ENCODE measurements at regions not wholly inside any gene's neighbourhood (a gene's known extent, or its start where the extent isn't known, plus 50 kb on each side); places are given as distances from the start of the nearest gene placed in this dataset.
"Not testable (repeated sequence)": the region's sequence is repeated elsewhere in the genome, so short reads cannot be mapped to it uniquely, and the experiment has no call there.

- Histone ChIP-seq H3K9me3 (ENCODE audit: control insufficient read depth in 2 of 2, low read length in 2 of 2) (no peaks in the 10 kb centered on the region), H3K27me3 (ENCODE audit: control insufficient read depth in 2 of 2, insufficient read depth in 2 of 2, low read length in 2 of 2) (no peaks in the 10 kb centered on the region), H3K9ac (ENCODE audit: low read depth in 1 of 2, low read length in 2 of 2) (no peak overlapping the region), H3K4me1 (ENCODE audit: control insufficient read depth in 2 of 2, insufficient read depth in 2 of 2, low read length in 2 of 2) (no peaks in the 10 kb centered on the region), H3K27ac (ENCODE audit: low read depth in 2 of 2, low read length in 2 of 2) (no peak overlapping the region), H3K36me3 (ENCODE audit: control insufficient read depth in 2 of 2, insufficient read depth in 2 of 2, low read length in 2 of 2) (no peaks in the 10 kb centered on the region), H3K4me3 (ENCODE audit: low read length in 2 of 2) (no peak overlapping the region)
Measured at GRCh38 chr13:112261924-112262323, 114.2 kb upstream of the SPACA7 start.

GRCh38 chr13:112263152-112263551 is 113.0 kb upstream of the SPACA7 start:
- H3K9me3 ChIP-seq (ENCODE audit: control insufficient read depth in 2 of 2, low read length in 2 of 2) = no peaks in the 10 kb centered on the region
- no peak overlapping the region for H3K27ac ChIP-seq (ENCODE audit: low read depth in 2 of 2, low read length in 2 of 2)
- H3K9ac ChIP-seq (ENCODE audit: low read depth in 1 of 2, low read length in 2 of 2) = no peak overlapping the region
- no peaks in the 10 kb centered on the region for H3K36me3 ChIP-seq (ENCODE audit: control insufficient read depth in 2 of 2, insufficient read depth in 2 of 2, low read length in 2 of 2)
- no peak overlapping the region for H3K4me3 ChIP-seq (ENCODE audit: low read length in 2 of 2)
- H3K27me3 ChIP-seq (ENCODE audit: control insufficient read depth in 2 of 2, insufficient read depth in 2 of 2, low read length in 2 of 2) = no peaks in the 10 kb centered on the region
- no peaks in the 10 kb centered on the region for H3K4me1 ChIP-seq (ENCODE audit: control insufficient read depth in 2 of 2, insufficient read depth in 2 of 2, low read length in 2 of 2)

- no peaks in the 10 kb centered on the region for H3K4me1 ChIP-seq (ENCODE audit: control insufficient read depth in 2 of 2, insufficient read depth in 2 of 2, low read length in 2 of 2)
- H3K9me3 ChIP-seq (ENCODE audit: control insufficient read depth in 2 of 2, low read length in 2 of 2) = no peaks in the 10 kb centered on the region
- H3K36me3 ChIP-seq (ENCODE audit: control insufficient read depth in 2 of 2, insufficient read depth in 2 of 2, low read length in 2 of 2) = no peaks in the 10 kb centered on the region
- no peak overlapping the region for H3K9ac ChIP-seq (ENCODE audit: low read depth in 1 of 2, low read length in 2 of 2)
- no peak overlapping the region for H3K4me3 ChIP-seq (ENCODE audit: low read length in 2 of 2)
- no peaks in the 10 kb centered on the region for H3K27me3 ChIP-seq (ENCODE audit: control insufficient read depth in 2 of 2, insufficient read depth in 2 of 2, low read length in 2 of 2)
- no peak overlapping the region for H3K27ac ChIP-seq (ENCODE audit: low read depth in 2 of 2, low read length in 2 of 2)
Measured at GRCh38 chr13:112267660-112268059, 108.5 kb upstream of the SPACA7 start.

GRCh38 chr13:112270951-112271350 is 105.2 kb upstream of the SPACA7 start:
- Histone ChIP-seq H3K4me3 (ENCODE audit: low read length in 2 of 2) (no peak overlapping the region), H3K4me1 (ENCODE audit: control insufficient read depth in 2 of 2, insufficient read depth in 2 of 2, low read length in 2 of 2) (no peaks in the 10 kb centered on the region), H3K9ac (ENCODE audit: low read depth in 1 of 2, low read length in 2 of 2) (no peak overlapping the region), H3K9me3 (ENCODE audit: control insufficient read depth in 2 of 2, low read length in 2 of 2) (no peaks in the 10 kb centered on the region), H3K27me3 (ENCODE audit: control insufficient read depth in 2 of 2, insufficient read depth in 2 of 2, low read length in 2 of 2) (no peaks in the 10 kb centered on the region), H3K27ac (ENCODE audit: low read depth in 2 of 2, low read length in 2 of 2) (no peak overlapping the region), H3K36me3 (ENCODE audit: control insufficient read depth in 2 of 2, insufficient read depth in 2 of 2, low read length in 2 of 2) (no peaks in the 10 kb centered on the region)

GRCh38 chr13:112286733-112287132 is 89.4 kb upstream of the SPACA7 start:
- H3K4me3 ChIP-seq (ENCODE audit: low read length in 2 of 2); H3K36me3 ChIP-seq (ENCODE audit: control insufficient read depth in 2 of 2, insufficient read depth in 2 of 2, low read length in 2 of 2); H3K9me3 ChIP-seq (ENCODE audit: control insufficient read depth in 2 of 2, low read length in 2 of 2); H3K9ac ChIP-seq (ENCODE audit: low read depth in 1 of 2, low read length in 2 of 2); H3K27ac ChIP-seq (ENCODE audit: low read depth in 2 of 2, low read length in 2 of 2); H3K27me3 ChIP-seq (ENCODE audit: control insufficient read depth in 2 of 2, insufficient read depth in 2 of 2, low read length in 2 of 2); H3K4me1 ChIP-seq (ENCODE audit: control insufficient read depth in 2 of 2, insufficient read depth in 2 of 2, low read length in 2 of 2): not testable (repeated sequence)

- H3K9ac ChIP-seq (ENCODE audit: low read depth in 1 of 2, low read length in 2 of 2) = no peak overlapping the region
- no peak overlapping the region for H3K4me3 ChIP-seq (ENCODE audit: low read length in 2 of 2)
- no peak overlapping the region for H3K27ac ChIP-seq (ENCODE audit: low read depth in 2 of 2, low read length in 2 of 2)
- no peaks in the 10 kb centered on the region for H3K4me1 ChIP-seq (ENCODE audit: control insufficient read depth in 2 of 2, insufficient read depth in 2 of 2, low read length in 2 of 2)
- no peaks in the 10 kb centered on the region for H3K27me3 ChIP-seq (ENCODE audit: control insufficient read depth in 2 of 2, insufficient read depth in 2 of 2, low read length in 2 of 2)
- H3K9me3 ChIP-seq (ENCODE audit: control insufficient read depth in 2 of 2, low read length in 2 of 2) = no peaks in the 10 kb centered on the region
- H3K36me3 ChIP-seq (ENCODE audit: control insufficient read depth in 2 of 2, insufficient read depth in 2 of 2, low read length in 2 of 2) = no peaks in the 10 kb centered on the region
Measured at GRCh38 chr13:112320303-112320702, 55.9 kb upstream of the SPACA7 start.

- no peak overlapping the region for H3K27ac ChIP-seq (ENCODE audit: low read depth in 2 of 2, low read length in 2 of 2)
- H3K27me3 ChIP-seq (ENCODE audit: control insufficient read depth in 2 of 2, insufficient read depth in 2 of 2, low read length in 2 of 2) = no peaks in the 10 kb centered on the region
- no peak overlapping the region for H3K9ac ChIP-seq (ENCODE audit: low read depth in 1 of 2, low read length in 2 of 2)
- H3K4me3 ChIP-seq (ENCODE audit: low read length in 2 of 2) = no peak overlapping the region
- no peaks in the 10 kb centered on the region for H3K4me1 ChIP-seq (ENCODE audit: control insufficient read depth in 2 of 2, insufficient read depth in 2 of 2, low read length in 2 of 2)
- H3K9me3 ChIP-seq (ENCODE audit: control insufficient read depth in 2 of 2, low read length in 2 of 2) = no peaks in the 10 kb centered on the region
- H3K36me3 ChIP-seq (ENCODE audit: control insufficient read depth in 2 of 2, insufficient read depth in 2 of 2, low read length in 2 of 2) = no peaks in the 10 kb centered on the region
Measured at GRCh38 chr13:112322557-112322956, 53.6 kb upstream of the SPACA7 start.

GRCh38 chr13:112324116-112324515 is 52.0 kb upstream of the SPACA7 start:
- Histone ChIP-seq H3K9me3 (ENCODE audit: control insufficient read depth in 2 of 2, low read length in 2 of 2) (no peaks in the 10 kb centered on the region), H3K27me3 (ENCODE audit: control insufficient read depth in 2 of 2, insufficient read depth in 2 of 2, low read length in 2 of 2) (no peaks in the 10 kb centered on the region), H3K9ac (ENCODE audit: low read depth in 1 of 2, low read length in 2 of 2) (no peak overlapping the region), H3K36me3 (ENCODE audit: control insufficient read depth in 2 of 2, insufficient read depth in 2 of 2, low read length in 2 of 2) (no peaks in the 10 kb centered on the region), H3K27ac (ENCODE audit: low read depth in 2 of 2, low read length in 2 of 2) (no peak overlapping the region), H3K4me1 (ENCODE audit: control insufficient read depth in 2 of 2, insufficient read depth in 2 of 2, low read length in 2 of 2) (no peaks in the 10 kb centered on the region), H3K4me3 (ENCODE audit: low read length in 2 of 2) (no peak overlapping the region)

GRCh38 chr13:112325142-112325808 is 50.9 kb upstream of the SPACA7 start:
- Histone ChIP-seq H3K9ac (ENCODE audit: low read depth in 1 of 2, low read length in 2 of 2) (no peak overlapping the region), H3K36me3 (ENCODE audit: control insufficient read depth in 2 of 2, insufficient read depth in 2 of 2, low read length in 2 of 2) (no peaks in the 10 kb centered on the region), H3K4me3 (ENCODE audit: low read length in 2 of 2) (no peak overlapping the region), H3K27ac (ENCODE audit: low read depth in 2 of 2, low read length in 2 of 2) (no peak overlapping the region), H3K4me1 (ENCODE audit: control insufficient read depth in 2 of 2, insufficient read depth in 2 of 2, low read length in 2 of 2) (no peaks in the 10 kb centered on the region), H3K9me3 (ENCODE audit: control insufficient read depth in 2 of 2, low read length in 2 of 2) (no peaks in the 10 kb centered on the region), H3K27me3 (ENCODE audit: control insufficient read depth in 2 of 2, insufficient read depth in 2 of 2, low read length in 2 of 2) (no peaks in the 10 kb centered on the region)

GRCh38 chr13:112325920-112326645 is 50.1 kb upstream of the SPACA7 start:
- H3K9me3 ChIP-seq (ENCODE audit: control insufficient read depth in 2 of 2, low read length in 2 of 2) = no peaks in the 10 kb centered on the region
- no peaks in the 10 kb centered on the region for H3K4me1 ChIP-seq (ENCODE audit: control insufficient read depth in 2 of 2, insufficient read depth in 2 of 2, low read length in 2 of 2)
- H3K27me3 ChIP-seq (ENCODE audit: control insufficient read depth in 2 of 2, insufficient read depth in 2 of 2, low read length in 2 of 2) = no peaks in the 10 kb centered on the region
- no peaks in the 10 kb centered on the region for H3K36me3 ChIP-seq (ENCODE audit: control insufficient read depth in 2 of 2, insufficient read depth in 2 of 2, low read length in 2 of 2)
- H3K27ac ChIP-seq (ENCODE audit: low read depth in 2 of 2, low read length in 2 of 2) = no peak overlapping the region
- no peak overlapping the region for H3K9ac ChIP-seq (ENCODE audit: low read depth in 1 of 2, low read length in 2 of 2)
- H3K4me3 ChIP-seq (ENCODE audit: low read length in 2 of 2) = no peak overlapping the region
